GM23248 (cell line): ENCODE measurements at regions not wholly inside any gene's neighbourhood (a gene's known extent, or its start where the extent isn't known, plus 50 kb on each side); places are given as distances from the start of the nearest gene placed in this dataset.

Source experiments
- EZH2 ChIP-seq: fragments of 200-600 bp; sonication (generic); IDR thresholded peaks from 2 replicates; pipeline ENCODE4 v1.6.1; 2018; ENCODE audit warnings: antibody characterized with exemption, mild to moderate bottlenecking; ENCODE audit not compliant: insufficient read depth, poor library complexity, severe bottlenecking
- EZH2phosphoT487 ChIP-seq: fragments of 200-600 bp; sonication (generic); IDR thresholded peaks from 2 replicates; pipeline ENCODE4 v1.6.1; 2018; ENCODE audit warnings: antibody characterized with exemption, moderate library complexity, mild to moderate bottlenecking, low read depth; ENCODE audit not compliant: insufficient read depth

- no peak for TF ChIP-seq EZH2
- TF ChIP-seq EZH2phosphoT487 = no peak
Observed at GRCh38 chr7:42429339-42429738, 192.3 kb upstream of the GLI3 start.
